HEK293T (cell line): ENCODE measurements at regions not wholly inside any gene's neighbourhood (a gene's known extent, or its start where the extent isn't known, plus 50 kb on each side); places are given as distances from the start of the nearest gene placed in this dataset.

Source experiments
- BHLHE40 ChIP-seq: fragments of 450-650 bp; IDR thresholded peaks from 2 replicates; pipeline ENCODE4 v1.6.1; 2016; ENCODE audit warnings: mild to moderate bottlenecking, moderate library complexity, borderline replicate concordance
- FOXA1 ChIP-seq: fragments of 450-650 bp; IDR thresholded peaks from 2 replicates; pipeline ENCODE4 v1.6.1; 2016; ENCODE audit warnings: mild to moderate bottlenecking
- LEF1 ChIP-seq: fragments of 450-650 bp; IDR thresholded peaks from 2 replicates; pipeline ENCODE4 v1.6.1; 2017; ENCODE audit warnings: mild to moderate bottlenecking, borderline replicate concordance
- PKNOX1 ChIP-seq: fragments of 450-650 bp; IDR thresholded peaks from 2 replicates; pipeline ENCODE4 v1.6.1; 2016
- ZNF384 ChIP-seq: fragments of 450-650 bp; IDR thresholded peaks from 2 replicates; pipeline ENCODE4 v1.6.1; 2016

DNA sequence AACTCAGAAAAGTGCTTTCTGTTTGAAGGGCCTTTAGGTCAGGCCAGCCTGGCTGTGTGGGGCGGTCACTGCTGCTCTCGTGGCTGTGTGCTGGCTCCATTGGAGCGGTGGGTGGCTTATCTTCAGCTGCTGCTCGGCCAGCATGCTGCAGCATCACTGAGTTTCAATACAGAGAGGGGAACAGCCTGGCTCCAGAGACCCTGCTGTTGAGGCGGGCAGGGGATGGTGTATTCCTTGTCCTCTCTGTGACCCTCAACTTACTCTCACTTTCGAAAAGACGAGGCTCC lies 248.5 kb upstream of the ONECUT1 start:
- no peak for TF ChIP-seq ZNF384
- TF ChIP-seq LEF1 = no peak
- TF ChIP-seq BHLHE40 = no peak
- TF ChIP-seq FOXA1 = no peak
- no peak for TF ChIP-seq PKNOX1
